GM19324 (cell line): ENCODE measurements at regions not wholly inside any gene's neighbourhood (a gene's known extent, or its start where the extent isn't known, plus 50 kb on each side); places are given as distances from the start of the nearest gene placed in this dataset.

ENCODE experiments used
- ATAC-seq: cut with Tn5 transposase; IDR thresholded peaks from one replicate; pipeline ENCODE4 v1.9.1; 2021; ENCODE audit warnings: mild to moderate bottlenecking, moderate library complexity; ENCODE audit not compliant: unreplicated experiment, low FRiP score

DNA sequence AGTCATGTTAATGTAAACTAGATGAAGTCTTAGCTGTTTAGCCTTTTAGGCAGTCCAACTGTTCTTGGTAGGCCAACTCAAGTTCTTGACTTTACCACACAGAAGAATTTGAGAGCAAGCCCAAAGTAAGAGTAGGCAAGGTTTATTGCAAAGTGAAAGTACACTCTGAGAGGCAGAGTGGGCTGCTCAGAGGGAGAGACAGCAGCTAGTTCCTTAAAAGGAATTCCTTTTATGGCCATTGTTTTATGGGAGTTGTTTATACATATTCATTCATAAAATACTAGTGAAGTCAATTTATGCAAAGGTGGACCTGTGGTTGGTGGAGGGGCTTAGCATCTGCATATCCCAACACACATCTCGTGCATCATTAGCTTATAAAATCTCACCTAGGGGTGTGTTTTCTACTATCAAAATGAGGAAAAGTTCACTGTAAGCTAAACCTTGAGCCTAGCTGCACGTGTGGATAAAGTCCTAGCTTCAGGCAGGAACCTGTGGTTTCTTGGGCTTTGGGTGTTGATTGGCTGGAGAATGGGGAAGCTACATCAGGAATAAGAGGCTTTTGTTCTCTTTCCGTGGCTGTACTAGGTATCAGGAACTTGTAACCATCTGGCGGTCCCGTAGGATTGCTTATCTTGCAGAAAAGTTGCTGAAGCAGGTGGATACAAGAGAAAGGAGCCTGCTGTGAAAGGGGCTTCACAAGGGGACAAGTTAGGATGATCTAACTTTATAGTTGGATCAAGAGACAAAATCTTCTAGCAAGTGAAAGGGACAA is 110.4 kb upstream of the GULP1 start:
- no peak for ATAC-seq

DNA sequence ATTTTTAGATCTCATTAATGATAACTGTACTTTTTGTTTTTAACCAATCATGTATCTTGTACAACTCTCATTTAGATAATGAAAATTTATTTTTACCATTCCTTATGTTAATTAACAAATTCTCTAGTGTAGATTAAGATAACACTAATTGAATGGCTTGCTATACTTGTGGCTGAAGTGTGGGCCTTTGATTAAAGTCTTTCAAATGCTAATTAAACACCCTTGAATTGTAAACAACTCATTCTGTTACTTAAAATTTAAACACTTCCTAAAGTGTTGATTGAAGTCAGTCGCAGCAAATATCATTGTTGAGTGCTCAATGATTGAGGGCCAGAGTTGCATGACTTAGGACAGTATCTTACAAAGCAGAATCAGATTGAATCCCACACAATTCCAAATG is 109.8 kb upstream of the GULP1 start:
- ATAC-seq: no peak

DNA sequence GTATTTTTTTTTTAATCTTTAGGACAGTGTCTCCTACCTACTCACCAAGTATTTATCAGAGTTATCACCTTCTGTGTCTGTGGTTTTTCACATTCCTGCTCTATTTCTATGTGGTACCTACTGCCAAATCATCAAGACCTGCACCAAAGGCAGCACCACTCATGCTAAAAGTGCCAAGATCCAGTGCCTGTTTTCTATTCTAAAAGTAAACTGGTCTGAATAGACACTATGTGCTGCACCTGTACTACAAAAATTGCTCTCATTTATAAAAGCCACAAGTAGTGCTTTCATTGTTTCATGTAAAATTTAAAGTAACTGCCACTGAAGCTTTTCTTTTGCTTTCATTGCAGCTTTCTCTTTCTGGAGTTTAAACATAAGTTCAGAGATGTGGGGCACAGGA is 103.9 kb upstream of the GULP1 start:
- ATAC-seq: no peak

DNA sequence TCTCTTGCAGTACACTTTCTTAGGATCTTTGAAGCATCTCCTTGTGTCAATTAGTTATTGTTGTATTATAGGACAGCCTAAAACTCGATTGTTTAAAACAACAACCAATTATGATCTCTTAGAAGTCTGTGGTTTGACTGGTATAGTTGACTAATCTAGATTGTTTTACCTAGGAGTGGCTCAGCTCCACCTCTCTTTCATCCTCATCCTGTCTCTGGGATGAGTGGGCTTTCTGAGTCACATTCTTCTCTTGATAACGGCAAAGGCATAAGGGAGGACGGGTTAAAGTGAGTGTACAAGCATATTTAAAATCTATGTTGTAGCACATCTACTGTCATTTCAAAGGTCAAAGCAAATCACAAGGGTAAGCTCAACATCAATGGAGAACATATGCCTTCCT is 102.3 kb upstream of the GULP1 start:
- ATAC-seq: no peak

DNA sequence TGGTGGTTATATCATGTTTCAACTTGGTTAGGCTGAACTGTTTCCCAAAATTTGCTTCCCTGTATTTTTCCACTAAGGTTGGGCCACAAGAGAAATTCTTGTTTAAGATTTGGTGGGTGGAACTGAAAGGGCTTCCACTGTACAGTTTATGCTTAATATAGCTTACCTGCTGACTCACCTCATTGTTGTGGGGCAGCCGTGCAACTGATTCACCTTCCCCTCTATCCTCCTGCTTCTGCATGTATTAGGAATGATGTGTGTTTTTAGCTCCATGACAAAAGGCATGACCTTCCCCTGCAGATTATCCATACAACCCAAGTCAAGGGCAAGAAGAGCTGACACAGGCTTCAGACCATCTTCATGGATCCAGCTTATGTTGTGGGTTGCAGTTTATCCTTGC is 98.4 kb upstream of the GULP1 start:
- no peak for ATAC-seq

DNA sequence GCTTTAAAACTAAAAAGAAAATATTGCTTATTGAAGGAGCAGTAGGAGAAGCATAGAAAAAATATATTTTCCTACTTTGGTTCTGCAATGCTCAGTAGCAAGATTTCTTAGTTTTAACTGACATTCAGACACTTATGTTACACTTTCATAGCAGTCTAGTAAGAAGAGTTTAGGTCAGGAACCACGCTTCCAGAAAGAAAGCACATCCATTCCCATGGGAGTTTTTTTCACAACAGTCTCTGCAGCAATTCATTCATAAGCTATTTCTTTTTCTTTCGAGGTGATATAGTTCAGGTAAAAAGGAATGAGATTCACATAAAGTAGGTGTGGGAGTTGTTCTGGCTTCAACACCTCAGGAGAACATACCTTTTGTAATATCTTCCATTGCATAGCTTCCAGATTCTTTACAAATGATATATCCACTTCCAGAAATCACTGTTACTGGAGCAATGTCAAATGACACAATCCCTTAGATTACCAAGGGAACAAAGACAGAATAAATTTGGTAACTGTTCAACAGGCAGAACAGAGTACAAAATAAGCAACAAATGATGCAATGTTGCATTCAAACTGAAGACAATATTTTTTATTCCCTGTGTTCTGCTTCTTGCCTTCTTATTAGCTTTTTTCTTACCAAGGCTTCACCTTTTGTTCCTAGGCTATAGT is 95.2 kb upstream of the GULP1 start:
- ATAC-seq: no peak

DNA sequence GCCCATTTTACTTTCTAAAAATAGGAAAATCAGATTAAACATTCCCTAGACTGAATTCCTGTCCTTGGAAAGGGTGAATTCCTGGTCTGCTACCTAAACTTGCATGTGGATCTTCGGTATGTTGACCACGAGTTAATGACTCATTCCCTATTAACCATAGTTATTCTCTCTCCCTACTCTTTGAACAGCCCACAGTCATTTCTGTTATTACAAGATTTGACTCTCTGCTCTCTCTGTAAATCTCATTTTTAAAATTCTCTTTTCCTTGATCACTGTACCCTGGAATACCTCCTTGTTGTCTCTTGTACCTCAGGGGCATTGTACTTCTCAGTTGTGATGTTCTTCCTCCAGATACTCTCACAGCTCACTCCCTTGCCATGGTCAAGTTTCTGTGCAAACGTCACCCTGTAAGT is 92.0 kb upstream of the GULP1 start:
- no peak for ATAC-seq

DNA sequence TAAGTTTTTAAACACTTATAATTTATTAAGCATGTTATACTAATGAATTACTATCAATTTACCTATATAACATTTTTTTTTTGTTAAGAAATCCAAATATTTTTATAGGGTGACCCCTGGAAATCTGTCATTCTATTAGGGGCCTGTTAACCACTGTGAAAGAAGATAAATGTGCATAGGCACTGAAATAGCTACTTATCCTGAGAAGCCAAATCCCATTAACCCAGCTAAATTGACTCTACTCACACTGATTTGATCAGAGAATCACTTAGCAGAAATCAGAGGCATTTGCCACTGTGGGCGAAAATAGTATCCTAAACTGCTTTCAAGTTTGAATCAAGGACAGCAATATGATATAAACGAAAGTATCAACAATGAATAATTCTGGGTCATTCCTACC is 90.0 kb upstream of the GULP1 start:
- no peak for ATAC-seq

DNA sequence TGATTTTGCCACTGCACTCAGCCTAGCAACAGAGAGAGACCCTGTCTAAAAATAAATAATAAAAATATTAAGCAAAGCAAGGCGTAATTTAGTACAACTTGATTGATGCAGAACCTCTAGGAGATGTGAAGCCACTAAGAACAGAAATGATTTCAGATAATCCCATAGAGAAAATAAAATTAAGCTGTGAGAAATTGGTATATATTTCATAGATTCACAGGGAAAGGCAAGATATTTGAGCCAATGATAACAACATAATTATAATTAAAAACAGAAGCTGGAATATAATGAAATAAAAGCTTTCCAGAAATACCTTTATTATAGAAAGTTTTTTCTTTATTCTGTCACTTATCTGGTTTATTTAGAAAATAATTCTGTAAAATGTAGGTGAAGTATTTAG is 88.9 kb upstream of the GULP1 start:
- no peak for ATAC-seq

DNA sequence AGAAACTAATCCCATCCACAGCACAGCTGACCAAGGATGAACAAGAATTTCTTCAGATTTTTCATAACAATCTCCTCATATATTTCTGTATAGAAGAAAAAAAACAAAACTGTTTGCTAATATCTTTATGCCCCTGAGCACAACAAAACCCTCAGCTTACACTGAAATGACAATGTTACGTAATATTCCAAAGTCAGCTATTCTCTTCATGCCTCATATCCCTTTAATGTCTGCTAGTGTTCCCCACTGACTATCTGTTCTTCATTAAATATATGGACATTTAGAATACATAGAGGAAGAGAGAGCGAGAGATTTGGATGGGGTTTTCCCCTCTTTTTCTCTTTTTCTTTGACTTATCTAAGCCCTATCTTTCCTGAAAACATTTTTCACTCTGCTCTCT is 87.9 kb upstream of the GULP1 start:
- ATAC-seq: no peak

DNA sequence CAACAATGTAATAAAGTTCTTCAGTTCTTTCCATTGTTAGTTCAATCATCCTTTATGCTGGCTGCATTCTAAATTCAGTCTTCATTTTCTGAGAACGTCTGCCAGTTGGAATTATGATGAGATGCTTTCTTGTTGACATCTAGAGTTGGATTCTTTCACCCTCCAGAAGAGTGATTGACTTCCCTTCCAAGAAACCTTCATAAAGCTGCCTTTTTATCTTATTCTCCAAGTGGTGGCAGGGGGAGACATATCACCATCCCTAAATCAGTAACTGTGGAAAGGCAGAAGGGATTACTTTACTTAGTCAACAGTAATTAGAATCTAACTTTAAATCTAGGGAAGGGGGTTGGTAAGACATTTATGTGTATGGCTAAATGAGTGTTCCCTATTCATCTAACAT is 86.8 kb upstream of the GULP1 start:
- ATAC-seq: no peak

DNA sequence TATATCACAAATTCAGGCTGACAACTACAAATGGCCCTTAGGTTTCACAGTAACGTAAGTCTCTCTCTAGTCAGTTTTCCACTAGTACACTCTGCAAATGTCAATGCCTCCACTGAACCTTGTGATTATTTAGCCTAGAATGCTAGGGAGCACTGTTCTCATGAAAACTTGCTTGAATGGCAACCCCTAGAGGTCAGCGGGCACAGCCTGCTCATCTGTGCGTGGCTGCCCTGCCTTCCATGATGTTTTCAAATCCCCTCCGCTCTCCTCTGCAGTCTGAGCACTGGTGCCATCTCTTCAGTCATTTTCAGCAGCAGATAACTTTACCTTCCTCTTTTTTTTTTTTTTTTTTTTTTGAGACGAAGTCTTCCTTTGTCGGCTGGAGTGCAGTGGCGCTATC is 84.1 kb upstream of the GULP1 start:
- ATAC-seq: no peak

DNA sequence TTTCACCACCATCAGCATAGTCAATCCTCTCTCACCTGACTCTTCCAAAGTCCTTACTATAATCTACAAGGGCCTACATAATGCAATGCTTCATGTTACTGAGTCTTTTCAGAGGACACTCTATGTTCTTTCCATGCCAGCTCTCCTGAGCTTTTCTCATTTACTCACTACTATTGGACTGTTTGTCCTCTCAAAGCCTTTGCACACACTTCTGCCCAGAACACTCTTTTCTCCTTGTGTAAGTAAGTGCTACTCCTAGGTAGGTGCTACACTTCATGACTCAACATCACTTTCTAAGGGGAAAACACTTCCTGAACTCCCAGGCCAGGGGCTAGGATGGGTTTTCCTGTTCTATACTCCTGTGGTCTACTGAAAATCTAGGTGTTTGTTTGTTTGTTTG is 82.5 kb upstream of the GULP1 start:
- ATAC-seq: no peak

DNA sequence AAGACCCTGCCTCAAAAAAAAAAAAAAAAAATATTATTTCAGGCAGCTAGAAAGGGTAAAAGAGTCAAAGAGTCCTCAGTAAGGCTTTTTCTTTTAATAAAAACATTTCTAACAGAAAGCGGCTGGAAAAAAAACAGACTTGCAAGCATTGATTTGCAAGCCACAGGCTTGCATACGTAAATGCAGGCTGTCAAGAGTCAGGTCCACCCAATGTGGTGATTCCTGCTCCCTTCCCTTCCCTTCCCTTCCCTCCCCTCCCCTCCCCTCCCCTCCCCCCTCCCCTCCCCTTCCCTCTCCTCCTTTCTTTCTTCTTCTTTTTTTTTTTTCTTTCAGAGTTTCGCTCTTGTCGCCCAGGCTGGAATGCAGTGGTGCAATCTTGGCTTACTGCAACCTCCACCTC is 74.4 kb upstream of the GULP1 start:
- no peak for ATAC-seq

DNA sequence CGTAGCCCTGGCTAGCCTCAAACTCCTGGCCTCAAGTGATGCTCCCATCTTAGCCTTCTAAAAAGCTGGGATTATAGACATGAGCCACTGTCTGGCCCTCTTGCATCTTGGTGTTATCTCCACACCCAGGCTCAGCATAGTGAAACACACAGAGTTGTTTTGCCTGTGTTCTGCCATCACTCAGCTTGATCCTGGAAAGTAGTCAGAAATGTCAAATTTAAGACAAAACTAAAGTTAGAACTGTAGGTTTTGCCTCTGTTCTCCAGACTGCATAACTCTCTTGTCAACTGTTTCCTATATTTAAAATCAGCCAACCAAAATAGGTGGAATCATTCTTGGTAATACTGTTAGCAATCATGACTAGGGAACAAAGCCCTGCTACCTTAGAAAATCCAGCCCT is 72.1 kb upstream of the GULP1 start:
- ATAC-seq: no peak

DNA sequence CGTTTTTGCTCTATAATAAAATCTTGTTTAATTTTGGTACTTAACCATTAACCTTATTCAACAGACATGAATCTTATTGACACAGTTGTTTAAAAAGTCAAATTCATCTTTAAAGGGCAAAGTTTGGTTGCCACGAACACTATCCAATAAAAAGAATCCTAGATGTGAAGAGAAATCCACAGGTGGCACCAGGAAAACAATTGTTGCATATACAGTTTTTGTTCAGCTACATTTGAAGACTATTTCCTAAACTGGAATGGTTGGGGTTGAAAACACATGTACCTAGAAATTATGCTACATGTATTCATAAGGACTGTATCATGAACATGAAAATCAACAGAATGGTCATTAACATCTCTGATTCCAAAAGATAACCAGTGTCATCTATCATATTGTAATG is 71.1 kb upstream of the GULP1 start:
- no peak for ATAC-seq

DNA sequence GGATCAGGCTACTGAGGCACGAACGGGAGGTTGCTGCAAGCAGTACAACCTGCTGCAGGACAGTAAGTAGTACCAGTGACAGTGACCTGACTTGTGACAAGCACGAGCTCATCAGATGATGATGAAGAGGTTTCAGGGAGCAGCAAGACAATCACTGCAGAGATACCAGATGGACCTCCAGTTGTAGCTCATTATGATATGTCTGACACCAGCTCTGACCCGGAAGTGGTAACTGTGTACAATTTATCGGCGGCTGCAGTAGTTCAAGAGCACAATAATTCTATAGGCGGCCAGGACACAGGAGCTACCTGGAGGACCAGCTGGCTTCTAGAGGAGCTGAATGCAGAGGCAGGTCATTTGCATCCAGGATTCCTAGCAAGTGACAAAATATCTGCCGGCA is 64.0 kb upstream of the GULP1 start:
- no peak for ATAC-seq

DNA sequence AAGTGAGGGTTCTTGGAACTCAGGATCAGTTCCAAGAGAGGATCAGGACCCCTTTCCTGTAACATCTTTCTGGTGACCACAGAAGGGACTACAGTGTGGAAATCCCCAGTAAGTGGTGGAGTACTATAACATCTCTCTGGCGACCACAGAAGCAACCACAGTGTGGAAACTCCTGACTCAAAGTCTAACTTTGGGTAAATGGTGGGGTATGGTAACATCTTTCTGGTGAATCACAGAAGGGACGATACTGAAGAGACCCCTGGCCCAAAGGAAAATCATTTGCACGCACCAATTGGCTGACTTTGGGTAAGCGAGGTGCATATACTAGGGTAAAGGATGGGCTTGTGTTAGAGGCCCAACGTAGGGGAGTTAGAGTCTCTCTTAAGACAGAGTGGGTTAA is 56.3 kb upstream of the GULP1 start:
- no peak for ATAC-seq

DNA sequence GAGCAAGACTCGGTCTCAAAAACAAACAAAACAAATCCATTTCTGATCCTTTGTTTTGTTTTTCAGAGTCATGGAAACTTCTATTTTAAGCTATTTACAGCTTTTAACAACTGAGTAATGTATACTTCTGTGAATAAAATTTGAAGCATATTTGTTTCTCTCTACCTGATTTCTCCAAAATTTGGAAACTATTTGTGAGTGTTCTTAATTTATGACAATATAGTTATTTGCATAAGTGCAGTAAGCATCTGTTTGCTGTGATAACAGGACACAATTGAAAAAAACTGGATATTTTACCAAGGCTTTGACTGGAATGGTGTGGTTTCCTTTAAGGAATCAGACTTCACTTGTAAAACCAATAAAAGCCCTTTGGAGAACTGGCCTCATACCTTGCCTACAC is 53.3 kb upstream of the GULP1 start:
- ATAC-seq: no peak
